ENCODE measurements at regions not wholly inside any gene's neighbourhood (a gene's known extent, or its start where the extent isn't known, plus 50 kb on each side); places are given as distances from the start of the nearest gene placed in this dataset.

DNA sequence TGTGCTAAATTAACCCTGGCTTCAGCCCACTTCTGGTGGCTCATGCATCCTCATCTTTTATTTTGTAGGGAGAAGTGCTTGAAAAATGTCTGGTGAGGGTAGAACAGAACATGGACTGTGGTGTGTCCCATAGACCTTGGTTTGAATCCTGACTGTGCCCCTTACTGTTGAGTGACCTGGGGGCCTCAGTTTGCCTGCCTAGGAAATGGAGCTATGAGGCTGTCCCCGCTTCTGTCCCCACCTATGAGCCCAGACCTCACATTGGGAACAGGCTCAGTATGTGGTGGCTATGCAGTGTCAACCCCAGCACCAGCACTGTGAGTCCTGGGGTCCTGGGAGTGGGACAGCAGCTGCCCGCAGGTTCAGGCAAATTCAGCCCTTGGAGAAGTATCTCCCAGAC is 186.3 kb upstream of the GSE1 start:
- no peak for DNase-seq (ENCODE audit: low spot score)

DNA sequence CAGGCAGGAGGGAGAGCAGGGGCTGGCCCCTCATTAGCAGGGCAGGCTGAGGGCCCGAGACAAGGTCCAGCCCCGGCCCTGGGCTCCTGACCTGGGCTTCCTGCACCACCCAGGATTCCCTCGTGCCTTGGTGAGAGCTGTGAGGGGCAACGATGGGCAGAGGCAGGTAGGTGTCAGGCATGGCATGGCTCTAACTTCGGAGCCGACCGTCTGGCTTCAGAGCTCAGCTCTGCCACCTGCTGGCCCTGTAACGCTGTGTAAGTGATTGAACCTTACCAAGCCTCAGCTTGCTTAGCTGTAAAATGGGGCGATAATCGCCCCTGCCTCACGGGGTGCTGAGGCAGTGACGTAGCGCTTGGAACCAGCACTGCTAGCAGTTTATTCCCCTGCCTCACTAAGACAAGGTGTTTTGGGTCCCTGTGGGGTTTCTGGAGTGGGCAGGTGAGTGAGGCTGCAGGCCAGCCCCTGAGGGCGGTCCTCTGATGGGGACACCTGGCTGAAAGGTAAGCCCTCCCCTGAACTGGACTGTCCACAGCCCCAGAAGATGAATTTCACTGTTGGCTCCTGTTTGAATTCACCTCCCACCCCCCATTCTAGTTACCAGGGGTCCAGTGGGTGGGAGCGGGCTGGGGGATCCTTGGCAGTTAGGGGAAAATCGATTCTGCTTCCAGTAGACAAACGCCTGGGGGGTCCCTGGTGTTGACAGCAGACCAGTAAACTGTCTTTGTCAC is 184.8 kb upstream of the GSE1 start:
- peak; percentile 37 for DNase-seq (ENCODE audit: low spot score)

DNA sequence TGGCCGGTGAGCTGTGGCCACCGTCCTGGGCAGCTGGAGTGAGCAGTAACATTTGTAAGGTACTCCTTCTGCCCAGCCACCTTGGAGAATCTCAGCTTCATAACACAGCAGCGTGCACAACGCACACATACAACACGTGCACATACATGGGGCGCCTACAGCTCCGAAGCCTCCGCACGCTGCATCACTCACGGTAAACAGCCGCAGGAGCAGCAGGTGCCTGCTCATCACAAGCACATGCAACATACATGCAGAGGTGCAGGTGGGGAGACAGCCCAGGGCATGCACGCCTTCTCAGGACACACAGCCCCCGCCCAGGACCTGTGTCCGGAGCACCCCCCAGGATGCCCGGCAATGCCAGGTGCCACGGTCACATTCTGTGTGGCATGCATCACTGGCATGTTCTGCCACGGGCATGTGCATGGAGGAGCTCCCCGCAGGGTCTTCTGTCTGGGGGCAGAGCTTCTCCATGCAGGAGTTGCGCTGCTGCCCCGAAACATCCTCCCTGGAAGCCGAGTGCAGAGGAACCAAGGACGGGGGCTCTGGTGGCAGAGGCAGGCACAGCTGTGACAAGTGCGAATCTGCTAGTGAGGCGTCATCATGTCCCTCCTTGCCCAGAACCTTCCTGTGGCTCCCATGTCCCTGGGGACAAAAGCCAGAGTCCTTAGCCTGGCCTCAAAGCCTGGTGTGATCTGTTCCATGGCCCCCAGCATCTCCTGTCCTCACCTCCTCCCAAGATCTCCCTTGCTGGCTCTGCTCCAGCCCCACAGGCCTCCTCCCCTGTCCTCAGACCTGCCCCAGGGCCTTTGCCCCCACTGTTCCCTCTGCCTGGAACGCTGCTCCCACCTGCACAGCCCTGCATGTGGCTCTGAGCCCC is 184.0 kb upstream of the GSE1 start:
- no peak for DNase-seq (ENCODE audit: low spot score)

DNA sequence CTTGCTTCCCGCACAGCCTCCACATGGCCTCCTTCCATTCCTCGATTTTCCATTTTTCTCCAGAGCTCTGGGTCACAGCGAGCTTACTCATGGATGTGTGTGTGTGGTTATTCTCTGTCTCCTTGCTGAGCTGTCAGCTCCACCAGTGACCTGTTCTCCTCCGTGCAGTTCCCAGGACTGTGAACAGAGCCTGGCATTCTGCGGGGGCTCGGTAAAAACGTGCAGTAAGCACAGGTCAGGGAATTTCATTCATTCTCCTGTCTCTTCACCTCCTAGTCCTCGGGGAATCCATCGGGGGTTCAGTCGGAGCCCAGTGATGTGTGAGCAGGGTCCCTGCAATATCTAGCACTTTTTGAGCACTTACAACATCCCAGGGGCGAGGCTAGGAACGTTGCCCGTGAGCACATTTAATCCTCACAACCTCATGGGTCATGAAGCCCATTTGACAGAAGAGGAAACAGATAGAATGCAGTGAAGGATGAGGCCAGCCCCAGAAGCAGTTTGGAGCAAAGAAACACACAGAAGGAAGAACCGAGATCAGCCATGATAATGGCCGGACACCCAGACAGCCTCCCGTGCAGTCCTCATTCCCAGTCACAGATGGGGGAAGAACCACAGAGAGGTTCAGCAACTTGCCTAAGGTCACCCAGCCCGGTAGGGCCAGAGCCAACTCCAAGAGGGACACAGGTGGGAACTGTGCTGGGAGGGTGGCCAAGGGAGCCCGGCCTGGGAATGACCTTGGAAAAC is 183.2 kb upstream of the GSE1 start:
- no peak for DNase-seq (ENCODE audit: low spot score)

DNA sequence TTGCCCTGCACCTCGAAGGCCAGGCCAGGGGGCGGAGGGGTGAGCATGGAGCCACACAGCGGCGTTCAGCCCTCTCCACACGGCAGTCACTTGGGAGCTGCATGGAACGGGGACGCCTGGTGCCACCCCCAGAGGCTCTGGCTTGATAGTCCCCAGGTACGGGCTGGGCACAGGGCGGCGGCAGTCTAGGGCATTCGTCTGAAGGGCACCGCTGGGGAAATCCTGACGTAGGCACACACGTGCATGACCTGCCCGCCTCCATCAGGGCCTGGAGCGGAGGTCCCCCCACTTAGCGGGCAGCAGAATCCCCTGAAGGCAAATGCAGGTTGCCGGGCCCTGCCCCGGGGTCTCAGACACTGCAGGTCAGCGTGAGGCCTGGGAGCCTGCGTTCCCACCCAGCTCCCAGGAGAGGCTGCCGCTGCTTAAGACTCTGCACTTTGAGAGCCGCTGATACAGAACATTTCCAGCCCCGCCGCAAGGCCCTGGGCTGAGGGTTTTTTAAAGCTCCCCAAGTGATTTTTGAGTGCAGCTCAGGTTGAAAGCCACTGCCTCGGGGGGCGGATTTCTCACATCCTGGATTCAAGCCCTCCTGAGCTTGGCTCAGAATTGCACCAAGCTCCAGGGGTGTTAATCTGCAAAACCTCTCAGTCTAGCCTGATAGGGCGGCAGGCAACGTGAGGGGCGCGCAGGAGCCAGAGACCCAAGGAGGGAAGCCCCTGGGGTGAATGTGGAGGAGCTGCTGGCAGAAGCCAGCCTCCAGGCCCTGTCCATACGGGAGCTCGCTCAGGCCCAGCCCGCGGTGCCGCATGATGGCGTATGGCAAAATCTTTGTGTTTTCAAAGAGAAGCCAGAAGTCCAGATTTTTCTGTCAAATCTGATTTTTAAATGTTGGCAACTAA is 182.3 kb upstream of the GSE1 start:
- DNase-seq (ENCODE audit: low spot score) = no peak

DNA sequence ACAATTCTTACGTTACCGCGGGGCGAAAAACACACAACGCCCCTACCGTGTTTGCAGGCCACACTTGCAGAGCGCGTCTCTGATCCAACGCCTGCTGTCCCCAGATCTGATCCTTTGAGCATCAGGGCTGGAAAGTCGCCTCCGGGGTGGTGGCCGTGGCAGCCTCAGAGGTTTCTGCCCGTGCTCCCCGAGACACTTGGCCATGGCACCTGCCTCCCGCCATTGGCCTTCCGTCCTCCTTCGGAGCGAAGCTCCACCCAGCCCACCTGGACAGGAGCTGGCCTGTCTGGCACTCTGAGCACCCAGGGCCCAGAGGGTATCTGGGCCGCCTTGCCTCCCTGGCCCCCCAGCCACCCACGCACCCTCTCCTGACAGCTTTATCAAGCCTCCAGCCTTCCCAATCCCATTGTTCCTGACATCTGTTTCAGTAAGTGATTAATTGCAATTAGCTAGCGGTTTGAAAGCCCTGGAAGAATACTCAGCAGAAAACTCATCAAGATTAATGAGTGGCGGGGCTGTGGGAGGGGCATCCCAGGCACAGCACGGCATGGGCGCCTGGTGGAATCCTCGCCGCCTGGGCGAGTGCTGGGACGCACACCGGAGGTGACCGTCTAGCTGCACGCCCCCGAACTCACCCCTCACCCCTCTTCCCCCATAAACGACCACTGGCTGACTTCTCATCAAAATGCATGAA is 181.5 kb upstream of the GSE1 start:
- no peak for DNase-seq (ENCODE audit: low spot score)

DNA sequence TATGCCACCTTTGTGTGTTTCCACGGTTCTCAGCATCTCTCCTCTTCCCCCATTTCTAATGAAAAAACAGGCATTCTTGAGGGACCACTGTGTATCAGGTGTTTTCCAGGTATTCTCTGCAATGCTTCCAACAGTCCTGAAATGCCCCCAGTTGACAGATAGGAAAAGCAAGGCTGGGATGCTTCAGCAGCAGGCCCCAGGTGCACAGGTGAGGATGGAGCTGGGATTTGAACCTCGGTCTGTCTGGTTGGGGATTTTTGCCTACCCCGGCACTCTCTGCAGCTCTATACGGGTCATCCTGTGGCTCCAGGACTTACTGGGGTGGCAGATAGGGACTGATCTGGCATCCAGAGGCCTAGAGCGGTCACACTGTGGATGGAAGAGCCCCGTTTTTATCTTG is 180.5 kb upstream of the GSE1 start:
- DNase-seq (ENCODE audit: low spot score) = no peak

DNA sequence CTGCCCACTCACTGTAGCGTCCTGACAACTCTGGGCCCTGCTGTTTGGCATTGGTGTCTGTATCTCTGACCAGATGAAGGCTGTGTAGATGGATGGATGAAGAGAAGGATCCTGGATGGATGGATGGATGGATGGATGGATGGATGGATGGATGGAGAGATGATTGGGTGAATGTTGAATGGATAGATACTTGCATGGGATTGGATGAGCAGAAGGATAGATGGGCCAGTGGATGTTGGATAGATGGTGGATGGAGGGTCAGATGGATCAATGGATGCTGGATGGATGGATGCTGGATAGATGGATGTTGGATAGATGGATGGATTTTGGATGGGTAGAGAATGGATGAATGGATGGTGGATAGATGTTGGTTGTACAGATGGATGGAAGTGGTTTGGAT is 179.6 kb upstream of the GSE1 start:
- DNase-seq (ENCODE audit: low spot score) = no peak

DNA sequence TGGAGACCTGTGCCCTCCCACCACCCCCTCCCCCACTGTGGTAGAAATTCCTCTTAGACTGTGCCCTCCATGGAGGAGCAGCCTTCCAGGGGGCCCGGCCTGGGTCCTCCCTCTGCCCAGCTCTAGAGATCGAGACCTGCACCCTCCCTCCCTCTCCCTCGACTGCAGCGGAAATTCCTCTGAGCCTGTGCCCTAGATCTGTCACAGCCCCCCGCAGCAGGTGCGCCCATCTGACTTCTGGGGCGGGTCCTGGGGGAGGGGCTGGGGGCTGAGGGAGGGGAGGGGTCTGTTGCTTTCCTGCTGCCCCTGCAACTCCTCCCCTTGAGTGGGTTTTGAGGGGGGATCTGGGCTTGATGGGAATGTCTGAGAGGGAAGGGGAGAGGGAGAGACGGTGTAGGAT is 177.8 kb upstream of the GSE1 start:
- no peak for DNase-seq (ENCODE audit: low spot score)

DNA sequence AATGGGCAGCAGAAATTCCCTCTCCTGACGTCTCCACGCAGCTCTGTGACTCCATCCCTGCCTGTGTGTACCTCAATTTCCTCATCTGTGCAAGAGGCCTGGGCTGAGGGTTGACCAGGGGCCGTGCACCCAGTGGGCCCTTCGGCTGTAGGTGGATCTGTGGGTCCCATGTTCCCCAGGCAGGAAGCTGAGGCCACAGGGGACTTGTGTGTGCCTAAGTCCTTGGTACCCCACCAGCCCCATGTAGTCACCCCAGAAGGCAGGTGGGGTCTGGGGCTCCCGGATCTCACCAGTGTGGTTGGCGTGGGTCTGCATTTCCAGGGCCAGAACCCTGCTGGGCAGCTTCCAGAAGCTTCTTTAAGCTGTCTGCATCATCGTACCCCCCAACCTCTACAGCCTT is 177.4 kb upstream of the GSE1 start:
- DNase-seq (ENCODE audit: low spot score) = no peak

DNA sequence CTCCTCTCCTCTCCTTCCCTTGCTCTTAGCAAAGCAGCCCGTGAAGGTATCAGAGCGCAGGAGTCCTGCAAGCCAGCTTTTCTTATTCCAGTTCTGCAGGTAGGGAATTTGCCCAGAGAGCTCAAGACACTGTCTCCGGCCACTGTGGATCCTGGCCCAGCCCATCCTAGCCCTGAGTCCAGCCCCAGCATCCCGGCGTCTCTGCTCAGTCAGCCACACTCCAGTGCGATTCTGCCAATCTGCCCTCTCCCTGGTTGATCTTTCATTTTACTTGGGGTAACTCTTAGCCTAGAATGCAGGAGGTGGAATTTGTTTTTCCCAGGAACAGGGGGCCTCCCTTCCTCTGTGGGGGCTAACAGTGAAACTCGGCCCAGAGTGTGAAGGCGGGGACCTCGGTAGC is 176.9 kb upstream of the GSE1 start:
- DNase-seq (ENCODE audit: low spot score) = peak; percentile 59

DNA sequence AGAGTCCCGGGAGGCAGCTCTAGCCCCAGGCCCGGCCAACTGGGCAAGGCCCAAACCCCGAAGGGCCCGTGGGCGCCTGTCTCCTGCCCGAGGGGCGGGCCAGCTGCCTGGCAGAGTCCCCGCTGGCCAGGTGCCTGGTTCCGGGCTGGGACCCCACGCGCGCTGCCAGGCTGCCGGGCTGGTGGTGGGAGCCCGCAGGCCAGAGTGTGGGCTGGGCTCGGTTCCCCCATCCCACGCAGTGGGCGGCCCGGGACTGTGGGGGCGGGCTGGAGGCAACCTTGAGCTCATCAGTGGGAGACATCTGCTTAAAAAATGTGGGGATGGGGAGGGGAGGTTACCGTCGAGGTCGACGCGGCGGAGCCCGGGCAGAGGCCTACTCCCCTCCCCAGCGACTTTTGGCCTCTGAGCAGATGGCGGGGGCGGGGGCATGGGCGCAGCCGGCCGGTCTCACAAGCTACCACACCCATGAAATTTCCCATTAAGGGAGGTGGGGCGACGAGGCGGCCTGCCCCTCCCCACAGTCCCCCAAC is 176.4 kb upstream of the GSE1 start:
- DNase-seq (ENCODE audit: low spot score) = peak; percentile 34

DNA sequence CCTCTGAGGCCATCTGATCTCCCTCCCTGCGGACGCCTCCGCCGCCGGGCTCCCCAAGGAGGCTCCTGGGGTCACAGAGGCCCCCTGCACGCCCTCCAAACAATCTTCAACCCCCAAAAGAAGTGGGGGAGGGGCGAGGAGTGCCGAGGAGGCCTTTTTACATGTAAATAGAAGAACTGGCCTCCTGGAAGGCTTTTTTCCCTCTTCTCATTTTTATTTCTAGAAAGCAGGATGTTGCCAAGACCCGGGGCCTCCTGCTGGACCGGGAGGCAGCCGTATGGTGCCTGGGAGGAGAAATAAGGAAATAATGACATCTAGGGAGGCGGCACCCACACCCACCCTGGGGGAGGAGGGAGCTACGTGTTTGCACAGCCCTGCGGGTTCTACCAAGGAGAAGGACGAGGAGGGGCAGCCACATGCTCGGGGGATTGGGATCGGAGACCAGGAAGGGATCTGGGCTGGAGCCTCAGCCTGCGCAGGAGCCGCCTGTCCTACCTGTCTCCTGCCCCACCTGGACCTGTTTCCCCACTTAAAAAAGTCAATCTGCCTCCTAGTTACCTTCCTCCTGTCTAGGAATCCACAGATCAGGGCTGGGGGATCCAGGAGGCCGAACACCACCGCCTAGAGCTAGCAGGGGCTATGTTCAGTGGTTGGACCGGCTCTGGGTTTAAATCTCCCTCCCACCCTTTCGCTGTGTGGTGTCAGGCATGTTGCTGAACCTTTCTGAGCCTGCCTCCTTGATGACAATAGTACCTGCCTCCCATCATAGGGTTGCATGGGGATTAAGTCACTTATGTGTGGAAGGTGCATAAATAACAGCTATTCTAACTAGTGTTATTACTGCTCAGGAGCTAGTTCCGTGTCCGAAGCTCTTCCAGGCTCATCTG is 175.7 kb upstream of the GSE1 start:
- no peak for DNase-seq (ENCODE audit: low spot score)

DNA sequence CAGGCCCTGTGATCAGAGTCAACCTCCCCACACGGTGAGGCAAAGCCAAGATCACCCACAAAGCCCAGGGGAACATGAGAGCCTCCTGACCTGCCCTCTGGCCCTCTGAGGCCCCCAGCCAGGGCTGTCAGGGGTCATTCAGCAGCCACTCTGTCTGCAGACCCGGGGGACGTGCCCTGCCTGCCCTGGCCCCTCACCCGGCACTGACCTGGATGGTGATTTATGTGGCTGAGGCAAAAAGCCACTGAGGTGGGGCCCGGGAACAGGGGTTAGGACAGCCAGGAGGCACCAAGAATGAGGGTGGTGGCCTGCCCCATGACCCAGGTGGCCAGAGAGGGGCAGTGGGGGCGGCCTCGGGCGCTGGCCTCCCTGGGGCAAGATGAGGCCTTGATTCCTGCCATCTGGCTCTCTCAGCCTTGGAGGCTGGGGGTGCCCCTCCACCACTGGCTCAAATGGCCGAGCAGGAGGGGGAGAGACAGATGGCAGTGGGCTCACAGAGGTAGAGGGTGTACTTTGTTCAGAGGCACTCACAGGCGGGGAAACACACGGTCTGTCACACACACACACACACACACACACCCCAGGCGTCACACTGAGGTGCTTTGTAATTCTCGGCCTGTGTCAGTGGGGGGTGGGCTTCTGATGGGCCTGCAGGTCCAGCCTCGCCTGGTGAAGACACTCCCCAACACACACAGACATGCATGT is 174.0 kb upstream of the GSE1 start:
- no peak for DNase-seq (ENCODE audit: low spot score)

DNA sequence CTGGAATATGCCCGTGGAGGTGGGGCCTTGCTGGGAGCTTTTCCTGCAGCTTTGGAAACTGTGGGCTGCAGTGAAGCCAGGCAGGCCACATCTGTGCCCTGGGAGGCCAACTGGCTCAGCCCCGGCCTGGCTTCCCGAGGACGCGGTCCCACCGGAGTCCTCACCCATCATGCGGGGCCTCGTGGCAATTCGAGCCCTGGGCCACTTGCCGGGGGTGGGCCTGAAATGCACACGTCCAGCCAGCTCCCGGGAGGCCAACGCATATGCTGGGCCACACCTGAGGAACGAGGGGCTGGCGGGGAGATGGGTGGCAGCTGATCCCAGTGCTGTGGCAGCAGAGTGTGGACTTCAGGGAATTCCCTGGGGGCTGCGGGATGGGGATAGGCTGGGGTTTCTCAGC is 172.4 kb upstream of the GSE1 start:
- no peak for DNase-seq (ENCODE audit: low spot score)

DNA sequence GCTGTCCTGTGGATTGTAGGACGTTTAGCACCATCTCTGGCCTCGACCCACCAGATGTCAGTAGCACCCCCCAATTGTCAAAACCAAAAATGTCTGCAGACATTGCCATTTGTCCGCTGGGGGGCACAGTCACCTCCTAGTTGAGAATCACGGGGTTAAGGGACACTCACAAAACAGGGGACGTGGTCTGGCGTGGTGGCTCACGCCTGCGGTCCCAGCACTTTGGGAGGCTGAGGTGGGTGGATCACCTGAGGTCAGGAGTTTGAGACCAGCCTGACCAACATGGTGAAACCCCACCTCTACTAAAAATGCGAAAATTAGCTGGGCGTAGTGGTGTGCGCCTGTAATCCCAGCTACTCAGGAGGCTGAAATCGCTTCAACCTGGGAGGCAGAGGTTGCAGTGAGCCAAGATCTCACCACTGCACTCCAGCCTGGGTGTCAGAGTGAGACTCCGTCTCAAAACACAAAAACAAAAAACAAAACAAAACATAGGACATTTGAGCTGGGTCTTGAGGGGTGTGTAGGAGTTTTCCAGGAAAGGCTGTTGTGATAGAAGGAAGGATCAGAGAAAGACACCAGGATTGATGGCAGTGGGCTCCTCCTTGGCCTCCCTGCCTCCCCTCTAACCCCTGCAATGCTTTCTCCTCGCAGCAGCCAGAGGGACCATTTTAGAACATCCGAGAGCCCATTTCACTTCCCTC is 171.8 kb upstream of the GSE1 start:
- DNase-seq (ENCODE audit: low spot score) = no peak

DNA sequence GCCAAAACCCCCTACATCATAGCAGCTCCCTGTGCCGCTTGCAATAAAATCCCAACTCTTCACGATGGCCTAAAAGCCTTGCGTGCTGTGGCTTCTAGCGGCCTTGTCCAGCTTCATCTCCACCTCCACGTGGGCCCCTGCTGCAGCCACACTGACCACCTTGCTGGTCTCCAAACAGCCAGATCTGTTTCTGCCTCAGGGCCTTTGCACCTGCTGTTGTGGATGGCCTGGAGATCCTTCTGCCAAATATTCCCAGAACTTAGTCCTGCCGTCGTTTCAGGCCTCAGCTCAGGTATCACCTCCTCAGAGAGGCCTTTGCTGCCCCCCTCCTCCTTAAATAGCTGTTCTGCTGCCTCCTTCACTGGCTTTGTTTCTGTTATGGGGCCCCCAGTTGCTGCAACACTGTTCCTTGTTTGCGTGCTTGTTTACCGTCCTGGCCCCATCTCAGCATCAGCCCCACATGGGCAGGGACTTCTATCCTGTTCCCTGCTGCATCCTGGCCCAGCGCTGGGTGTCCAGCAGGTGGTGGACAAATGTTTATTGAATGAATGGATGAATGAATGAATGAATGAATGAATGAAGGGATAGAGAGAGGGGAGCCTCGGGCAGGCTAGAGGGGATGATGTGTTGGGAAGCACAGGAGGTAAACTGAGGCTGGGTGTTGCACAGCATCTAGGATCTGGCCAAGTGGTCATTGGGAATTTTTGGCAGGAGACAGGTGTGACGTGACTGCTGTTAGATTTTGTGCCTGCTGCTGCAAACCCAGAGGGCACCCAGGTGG is 171.0 kb upstream of the GSE1 start:
- DNase-seq (ENCODE audit: low spot score) = no peak

DNA sequence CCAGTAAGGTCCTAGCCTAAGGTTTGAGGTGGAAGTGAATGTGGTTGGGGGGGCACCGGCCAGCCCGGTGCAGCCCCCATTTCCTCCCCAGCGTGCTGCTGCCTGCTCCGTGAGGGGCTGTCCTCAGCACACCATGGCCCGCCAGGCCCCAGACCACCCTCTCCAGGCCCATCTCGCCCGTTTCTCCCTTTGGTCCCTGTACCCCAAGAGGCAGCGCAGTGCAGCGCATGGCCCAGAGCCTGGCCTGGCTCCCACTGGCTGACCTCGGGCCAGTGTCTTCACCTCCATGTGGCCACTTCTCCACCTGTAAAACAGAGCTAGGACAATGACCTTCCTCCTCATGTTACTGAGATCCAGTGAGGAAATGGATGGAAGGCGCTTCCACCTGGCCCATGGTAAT is 170.0 kb upstream of the GSE1 start:
- DNase-seq (ENCODE audit: low spot score) = no peak
